G401 (cell line): ENCODE measurements at regions not wholly inside any gene's neighbourhood (a gene's known extent, or its start where the extent isn't known, plus 50 kb on each side); places are given as distances from the start of the nearest gene placed in this dataset.
A peak's percentile ranks its signal among the peaks of the same experiment; 100 is the strongest.

Experiments
- DNase-seq: peaks from one replicate; pipeline ENCODE4 v3.0.0-alpha.2; 2015; ENCODE audit warnings: low spot score
- in situ Hi-C: cut with HindIII; loops from 2 replicates; pipeline ENCODE4 v1.10.0; 2016; ENCODE audit warnings: low sequenced_read_pairs, mixed read lengths

DNA sequence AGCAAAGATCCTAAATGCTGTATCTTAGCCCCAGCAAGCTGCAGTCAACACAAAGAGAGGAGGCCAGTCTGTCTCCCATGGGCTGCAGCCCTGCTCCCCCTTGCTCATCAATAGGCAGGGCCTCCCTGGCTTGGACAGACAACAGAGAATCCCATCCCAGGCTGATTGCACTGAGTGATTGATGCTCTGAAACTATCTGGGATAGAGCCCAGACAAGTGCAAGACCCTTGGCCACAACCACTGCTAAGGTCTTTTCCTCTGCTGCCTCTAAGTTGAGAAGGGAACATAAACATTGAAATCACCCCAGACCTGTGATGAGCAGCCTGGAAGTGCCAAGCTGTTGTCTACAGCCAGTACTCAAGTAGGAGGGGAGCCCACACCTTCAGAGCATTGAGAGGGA lies 661.0 kb upstream of the CDH18 start:
- in situ Hi-C loops, result no loop called here
- DNase-seq, result no peak

DNA sequence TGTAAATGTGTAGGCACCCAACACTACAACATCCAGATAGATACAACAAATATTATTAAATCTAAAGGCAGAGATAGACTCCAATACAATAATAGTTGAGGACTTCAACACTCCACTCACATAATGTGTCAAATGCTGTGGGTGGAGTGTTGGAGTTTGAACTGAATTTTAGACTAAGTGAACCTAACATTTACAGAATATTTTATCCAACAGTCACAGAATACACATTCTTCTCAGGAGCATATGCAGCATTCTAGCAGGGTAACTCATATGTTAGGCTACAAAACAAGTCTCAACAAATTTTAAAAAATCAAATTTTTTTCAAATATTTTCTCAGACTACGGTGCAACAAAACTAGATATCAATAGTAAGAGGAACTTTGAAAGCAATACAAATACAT lies 648.7 kb upstream of the CDH18 start:
- in situ Hi-C loops, result no loop called here
- DNase-seq, result no peak

DNA sequence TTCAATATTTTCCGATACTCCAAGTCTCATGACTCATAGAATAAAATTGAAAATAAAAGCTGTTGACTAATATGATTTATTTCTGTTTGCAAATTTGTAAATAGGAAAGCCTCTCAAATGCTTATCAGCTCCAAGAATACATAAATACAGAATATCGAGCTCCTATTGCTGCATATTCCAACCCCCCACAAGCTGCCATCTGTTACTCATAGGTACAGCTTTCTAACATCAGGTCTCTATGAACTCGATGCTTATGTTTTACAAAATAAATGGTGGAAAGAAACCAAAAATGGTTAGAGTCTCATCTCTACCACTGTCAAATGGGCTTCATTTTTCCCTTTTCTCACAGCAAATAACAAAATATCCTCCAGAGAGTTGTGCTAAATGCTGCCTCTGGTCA lies 631.6 kb upstream of the CDH18 start:
- DNase-seq, result peak; percentile 81
- in situ Hi-C loops, result no loop called here

DNA sequence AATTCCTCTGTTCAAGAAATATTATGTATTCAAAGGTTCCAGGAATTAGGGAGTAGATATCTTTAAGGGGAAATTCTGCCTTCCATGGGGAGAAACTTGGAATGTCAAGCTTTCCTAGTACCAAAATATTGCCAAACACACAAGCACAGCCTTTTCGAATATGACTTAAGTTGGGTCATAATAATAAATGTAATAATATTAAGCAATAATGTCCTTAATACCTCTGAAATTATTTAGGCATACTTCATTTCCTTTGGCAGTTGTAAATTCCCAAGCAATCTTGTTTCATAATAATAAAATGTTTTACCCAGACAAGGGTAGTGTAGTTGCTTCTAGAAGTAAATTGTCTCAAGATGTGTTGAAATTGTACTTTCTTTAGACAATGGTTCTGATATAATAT lies 630.3 kb upstream of the CDH18 start:
- in situ Hi-C loops, result no loop called here
- no peak for DNase-seq

DNA sequence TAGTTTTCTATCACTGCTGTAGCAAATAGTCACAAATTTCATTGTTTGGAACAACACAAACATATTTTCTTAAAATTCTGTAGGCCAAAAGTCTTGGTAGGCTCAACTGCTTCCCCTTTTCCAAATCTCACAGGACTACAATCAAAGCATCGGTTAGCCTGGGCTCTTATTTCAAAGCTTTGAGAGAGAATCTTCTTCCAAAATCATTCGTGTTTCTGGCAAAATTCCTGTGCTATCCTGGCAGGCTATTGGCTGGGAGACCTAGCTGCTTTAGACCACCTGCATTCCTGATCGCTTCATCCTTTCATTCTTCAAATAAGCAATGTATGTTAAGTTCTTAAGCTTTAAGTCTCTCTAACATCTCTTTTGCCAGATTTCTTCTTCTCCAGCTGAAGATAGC lies 629.8 kb upstream of the CDH18 start:
- DNase-seq, result peak; percentile 82
- in situ Hi-C loops, result no loop called here

DNA sequence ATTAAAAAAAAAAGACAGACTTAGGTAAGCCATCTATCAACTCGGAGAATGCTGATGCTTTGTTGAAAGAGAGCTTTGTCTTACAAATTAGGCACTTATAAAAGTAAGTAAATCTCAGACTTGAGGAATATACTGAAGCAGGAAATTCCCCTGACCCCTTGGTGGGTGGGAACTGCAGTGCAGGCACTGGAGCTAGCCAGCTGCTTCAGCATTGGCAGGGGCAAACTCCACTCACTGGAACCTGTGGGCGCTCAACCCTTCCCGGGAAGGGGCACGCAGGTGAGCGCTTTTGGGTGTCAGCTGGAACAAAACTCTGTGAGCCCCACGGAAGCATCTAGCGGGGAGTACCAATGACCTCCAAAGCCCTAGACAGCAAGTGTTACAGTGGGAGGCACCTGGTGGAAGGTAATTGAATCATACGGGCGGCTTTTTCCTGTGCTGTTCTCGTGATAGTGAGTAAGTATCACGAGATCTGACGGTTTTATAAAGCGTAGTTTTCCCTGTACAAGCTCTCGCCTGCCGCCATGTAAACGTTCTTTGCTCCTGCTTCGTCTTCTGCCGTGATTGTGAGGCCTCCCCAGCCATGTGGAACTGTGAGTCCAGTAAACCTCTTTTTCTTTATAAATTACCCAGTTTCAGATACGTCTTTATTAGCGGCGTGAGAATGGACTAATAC lies 628.0 kb upstream of the CDH18 start:
- in situ Hi-C loops, result no loop called here
- no peak for DNase-seq

DNA sequence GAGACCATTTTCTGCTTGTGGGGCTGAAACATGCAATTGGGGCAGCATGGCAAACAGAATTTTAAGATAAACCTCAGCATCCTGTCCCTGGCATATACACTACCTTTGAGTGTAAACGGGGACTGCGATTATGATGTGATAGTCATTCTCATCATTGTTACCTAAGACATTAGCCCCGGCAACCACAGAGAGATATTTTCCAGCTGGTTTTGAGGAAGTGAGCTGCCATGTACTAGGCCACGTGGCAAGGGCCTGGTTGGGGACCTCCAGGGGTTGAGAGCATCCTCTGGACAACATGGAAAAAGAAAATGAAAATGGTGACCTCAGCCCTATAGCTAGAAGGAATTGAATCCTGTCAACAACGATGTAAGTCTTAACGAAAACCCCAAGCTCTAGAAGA lies 623.6 kb upstream of the CDH18 start:
- no peak for DNase-seq
- in situ Hi-C loops, result no loop called here

DNA sequence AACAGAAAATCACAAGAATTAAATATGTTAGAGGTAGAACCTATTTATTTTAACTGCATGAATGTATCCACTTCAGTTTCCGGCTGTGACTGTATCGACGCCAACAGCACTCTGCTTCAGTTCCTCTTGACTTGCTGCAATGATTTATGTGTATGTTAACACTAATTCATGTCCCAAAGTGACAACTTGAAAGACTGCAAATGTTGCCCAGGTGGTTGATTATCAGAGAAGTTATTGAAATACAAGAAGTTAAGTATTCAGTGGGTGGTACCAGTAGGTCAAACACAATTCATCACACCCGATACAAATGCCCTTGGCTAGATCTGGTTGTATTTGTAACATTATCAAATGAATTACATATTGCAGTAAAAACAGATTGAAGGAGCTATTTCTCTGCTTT lies 622.7 kb upstream of the CDH18 start:
- DNase-seq, result no peak
- in situ Hi-C loops, result no loop called here

DNA sequence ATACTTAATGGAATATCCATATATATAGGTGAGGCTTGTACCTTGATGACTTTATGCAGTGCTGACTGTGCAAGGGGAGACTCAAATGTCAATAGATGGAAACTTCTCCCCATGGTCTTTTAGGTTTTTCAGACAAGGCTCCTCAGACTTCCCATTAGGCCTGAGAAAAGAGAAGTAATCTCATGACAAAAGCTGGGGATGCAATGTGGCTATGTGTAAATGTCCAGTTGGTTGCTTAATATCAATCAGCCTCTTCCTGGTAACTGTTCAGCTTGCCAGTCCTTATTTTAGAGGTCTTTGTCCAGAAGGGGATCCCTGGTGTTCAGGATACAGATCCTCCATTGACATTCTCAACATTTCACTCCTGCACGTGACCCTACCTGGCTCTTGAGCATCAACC lies 621.1 kb upstream of the CDH18 start:
- in situ Hi-C loops, result no loop called here
- no peak for DNase-seq

DNA sequence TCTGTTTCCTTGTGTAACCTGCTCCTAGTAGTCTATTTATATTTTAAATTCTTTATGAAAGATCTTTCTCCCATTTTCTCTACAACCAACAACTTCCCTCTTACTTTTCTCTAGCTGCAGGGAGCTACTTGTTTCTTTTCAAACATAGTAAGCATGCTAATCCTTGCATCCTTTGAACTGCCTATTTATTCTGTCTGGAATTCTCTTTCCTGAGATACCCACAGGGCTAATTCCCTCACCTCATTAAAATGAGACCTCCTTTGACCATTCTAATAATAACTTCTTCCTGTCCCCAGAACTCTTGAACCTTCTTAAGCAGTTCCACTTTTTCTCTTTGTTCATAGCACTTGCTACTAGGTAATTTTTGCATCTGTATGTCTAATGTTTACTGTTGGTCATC lies 620.6 kb upstream of the CDH18 start:
- no peak for DNase-seq
- in situ Hi-C loops, result no loop called here

DNA sequence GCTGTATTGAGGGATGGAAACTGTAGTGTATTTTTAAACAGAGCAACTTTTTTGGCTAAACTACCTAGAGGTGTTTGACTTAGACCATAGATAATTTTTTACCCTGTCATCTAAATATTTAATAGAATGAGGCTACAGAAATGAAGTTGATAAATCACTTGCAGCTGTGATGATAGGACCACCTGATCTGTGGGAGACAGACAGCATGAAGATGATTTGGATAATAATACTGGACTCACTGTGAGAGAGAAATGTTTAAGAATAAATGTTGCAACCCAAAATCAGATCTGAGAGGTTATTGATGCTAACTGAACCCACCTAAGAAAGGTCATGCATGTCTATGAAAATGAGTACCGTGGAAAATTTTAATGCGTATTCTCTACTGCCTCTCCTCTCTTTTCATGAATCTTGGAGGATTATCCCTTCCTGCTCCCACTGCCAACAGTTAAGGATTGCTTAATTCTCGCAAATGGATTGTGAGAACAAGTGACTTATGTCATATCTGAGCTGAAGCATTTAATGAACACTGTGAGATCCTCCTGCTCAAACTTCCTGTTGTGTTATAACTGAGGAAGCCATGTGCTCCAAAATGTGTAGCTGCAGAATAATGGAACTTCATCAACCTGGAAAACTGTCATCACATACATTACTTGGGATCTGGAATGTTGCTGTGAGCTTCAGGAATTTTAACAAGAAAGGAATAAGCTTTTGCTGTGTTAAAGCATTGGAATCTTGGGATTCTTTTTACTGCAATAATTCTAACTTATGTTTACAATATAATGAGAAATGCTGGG lies 617.9 kb upstream of the CDH18 start:
- in situ Hi-C loops, result no loop called here
- DNase-seq, result no peak

DNA sequence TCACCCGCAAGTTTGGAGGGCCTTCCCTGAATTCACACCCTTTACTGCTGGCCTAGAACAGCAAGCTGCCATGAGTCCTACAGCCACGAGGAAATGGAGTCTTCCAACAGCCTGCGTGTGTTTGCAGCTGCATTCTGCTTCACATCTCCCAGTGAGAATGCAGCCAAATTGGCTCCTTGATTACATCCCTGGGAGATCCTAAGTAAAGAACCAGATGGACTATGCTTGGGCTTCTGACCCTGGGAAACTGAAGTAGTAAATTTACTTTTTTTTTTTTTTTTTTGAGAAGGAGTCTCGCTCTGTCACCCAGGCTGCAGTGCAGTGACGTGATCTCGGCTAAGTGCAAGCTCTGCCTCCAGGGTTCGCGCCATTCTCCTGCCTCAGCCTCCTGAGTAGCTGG lies 617.0 kb upstream of the CDH18 start:
- no peak for DNase-seq
- in situ Hi-C loops, result no loop called here

DNA sequence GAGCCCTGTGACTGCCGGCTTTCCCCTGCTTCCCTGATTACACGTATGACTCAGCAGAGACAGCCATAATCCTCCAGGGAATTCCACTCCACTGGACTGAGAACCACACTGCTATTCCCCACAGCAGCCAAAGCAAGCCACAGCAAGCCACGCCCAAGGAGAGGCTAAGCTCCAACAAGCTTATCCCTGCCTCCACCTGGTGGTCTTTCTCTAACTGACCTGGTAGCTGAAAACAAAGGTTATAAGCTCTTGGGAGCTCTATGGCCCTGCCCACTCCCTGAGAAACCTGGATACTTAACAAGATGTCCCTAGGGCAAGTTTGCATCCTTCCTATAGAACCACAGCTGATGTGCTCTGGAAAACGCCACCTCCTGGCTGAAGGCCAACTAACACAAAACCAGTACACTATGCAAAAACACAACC lies 613.7 kb upstream of the CDH18 start:
- no peak for DNase-seq
- in situ Hi-C loops, result no loop called here

DNA sequence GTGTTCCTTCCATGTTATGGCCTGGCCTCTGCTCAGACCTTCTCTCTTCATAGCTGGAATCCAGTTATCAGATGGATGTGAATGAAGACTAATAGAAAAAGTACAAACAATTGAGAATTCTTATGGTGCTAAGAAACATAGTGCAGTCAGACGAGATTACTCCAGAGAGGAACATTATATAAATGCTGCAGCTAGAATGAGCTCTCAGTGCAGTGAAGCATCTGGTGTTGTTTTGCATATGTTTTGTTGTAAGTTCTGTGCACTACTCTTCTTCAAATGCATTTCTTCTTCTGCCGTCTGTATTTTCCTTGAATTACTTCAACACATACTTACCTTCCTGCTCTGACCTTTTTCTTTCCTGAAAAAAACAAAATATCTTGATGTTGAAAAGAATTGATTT lies 602.4 kb upstream of the CDH18 start:
- no peak for DNase-seq
- in situ Hi-C loops, result no loop called here

DNA sequence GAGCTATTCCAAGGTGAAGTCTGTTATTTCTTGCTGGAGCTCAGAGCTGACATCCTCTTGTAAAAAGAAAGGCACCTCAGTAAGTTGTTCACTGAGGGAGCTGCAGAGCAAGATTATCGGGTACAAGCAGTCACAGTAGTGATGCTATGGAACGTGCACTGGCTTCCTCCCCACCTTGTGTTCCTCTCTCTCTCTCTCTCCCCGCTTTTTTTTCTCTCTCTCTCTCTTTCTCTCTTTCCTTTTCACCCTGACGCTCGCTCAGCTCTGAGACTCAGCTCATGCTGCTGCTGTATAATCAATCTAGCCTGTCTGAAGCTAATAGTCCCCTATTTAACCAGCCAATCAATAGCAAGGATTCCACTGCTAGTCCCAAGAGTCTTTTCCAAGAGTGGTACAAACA lies 587.6 kb upstream of the CDH18 start:
- in situ Hi-C loops, result no loop called here
- DNase-seq, result peak; percentile 91

DNA sequence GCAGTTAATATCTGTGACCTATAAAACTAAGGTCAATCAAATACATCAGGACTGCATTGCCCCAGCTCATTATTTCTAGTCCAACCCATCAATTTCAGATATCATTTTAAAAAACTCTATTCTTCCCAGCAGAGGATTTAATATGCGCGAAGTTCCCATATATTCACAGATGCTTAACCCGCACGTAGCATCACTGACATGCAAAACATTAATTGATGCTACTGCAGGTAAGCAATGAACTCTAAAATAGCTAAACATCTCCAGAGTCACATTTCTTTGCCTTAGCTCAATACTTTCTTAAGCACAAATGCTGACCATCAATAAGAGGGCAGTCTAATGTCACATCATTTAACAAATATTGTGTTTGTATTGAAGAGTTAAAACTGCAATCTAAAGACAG lies 586.6 kb upstream of the CDH18 start:
- peak; percentile 67 for DNase-seq
- in situ Hi-C loops, result no loop called here

DNA sequence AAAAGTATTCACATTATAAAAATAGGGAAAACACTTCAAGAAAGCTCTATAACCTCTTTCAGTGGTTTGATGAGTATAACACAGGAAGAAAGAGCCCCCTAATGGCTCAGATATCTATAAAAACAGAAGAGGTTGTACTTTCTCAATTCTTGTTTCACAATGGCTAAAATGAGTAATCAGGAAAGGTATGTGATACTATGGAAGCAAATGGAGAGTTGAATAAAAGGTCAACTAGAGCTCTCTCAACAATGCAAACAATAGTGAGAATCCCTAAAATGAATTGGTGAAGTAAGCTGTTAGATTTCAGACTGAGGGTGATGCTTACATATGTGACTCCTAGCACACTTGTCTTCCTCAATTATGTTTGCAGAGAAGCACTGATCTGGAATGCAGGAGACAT lies 584.6 kb upstream of the CDH18 start:
- in situ Hi-C loops, result no loop called here

DNA sequence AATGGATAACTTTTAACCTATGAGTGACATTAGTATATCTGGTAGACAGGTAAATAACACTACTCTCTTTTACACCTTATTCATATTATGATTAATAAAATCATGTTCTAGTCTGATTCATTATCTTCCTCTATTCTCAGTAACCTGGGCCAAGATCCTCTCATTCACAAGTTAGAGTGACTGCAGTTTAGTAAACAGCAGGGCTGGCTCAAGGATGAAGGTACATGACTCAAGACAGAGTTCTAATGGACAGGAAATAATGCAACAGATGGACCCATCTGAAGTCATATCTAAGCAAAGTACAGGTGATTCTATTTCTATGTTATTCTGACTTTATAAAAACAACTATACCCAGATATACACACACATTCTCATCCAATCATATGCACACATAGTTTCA lies 582.5 kb upstream of the CDH18 start:
- in situ Hi-C loops, result no loop called here
- peak; percentile 83 for DNase-seq

More for the DNA sequence above, 584.6 kb upstream of the CDH18 start:
- DNase-seq, result peak; percentile 81

DNA sequence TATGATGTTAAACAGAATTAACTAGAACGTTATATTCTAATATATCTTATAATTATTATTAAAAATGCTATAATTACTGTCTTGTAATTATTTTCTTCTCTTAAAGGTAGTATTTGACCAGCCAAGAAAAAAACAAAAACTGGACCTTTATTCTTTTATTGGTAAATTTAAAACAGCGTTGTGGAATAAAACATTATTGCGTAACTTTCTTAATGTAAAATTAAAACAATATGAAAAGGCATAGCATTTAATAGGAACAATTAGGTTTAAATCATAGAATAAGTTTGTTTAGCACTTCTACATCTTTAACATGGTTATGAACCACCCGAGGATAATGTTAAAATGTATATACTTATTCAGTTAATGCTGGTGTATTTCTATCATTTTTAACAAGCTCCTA lies 574.5 kb upstream of the CDH18 start:
- in situ Hi-C loops, result no loop called here
- DNase-seq, result no peak

DNA sequence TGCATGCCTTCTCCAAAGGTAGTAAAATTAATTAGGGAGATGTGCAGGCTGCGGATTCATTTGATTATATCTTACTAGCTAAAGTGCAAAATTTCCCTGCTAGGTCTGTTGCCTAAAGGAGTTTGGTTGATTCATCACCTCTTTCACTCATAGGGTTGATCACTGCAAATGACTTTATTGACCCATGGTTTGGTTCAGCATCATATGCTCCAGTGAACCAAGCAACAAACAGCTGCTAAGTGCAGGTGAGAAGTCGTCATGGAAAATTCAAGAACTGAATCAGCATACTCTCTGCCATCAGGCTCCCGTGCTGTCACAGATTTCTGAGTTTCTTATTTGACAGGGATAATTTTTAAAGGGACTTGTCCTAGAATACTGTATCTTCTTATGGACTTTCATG lies 571.8 kb upstream of the CDH18 start:
- peak; percentile 32 for DNase-seq
- in situ Hi-C loops, result no loop called here

DNA sequence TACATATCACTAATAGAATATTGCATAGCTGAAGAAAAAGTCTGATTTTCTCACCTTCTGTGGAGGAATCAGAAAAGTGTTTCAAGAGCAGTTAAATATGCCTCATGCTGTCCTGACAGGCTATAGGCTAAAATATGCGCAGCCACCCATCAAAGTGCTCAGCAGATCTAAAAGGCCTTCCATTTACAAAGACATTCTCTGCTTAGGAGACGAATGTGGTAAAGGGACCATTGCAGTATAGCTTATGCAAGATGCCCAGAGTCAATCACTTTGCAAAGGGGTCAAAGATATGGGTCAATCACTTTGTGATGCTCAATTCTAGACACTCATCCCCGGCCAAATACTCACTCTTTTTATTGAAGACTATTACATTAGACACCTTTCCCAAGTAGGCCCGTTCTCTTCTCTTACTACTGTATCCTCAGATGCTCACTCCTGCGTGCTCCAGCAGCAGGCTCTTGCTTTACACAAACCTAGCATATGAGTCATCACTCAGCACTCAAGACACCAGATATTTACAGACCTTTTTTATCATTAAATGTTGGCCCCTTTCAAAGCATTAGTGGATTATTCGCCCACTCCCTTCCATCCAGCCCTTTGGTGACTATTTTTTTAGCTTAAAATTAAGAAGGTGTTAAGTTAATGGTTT lies 568.2 kb upstream of the CDH18 start:
- peak; percentile 58 for DNase-seq
- in situ Hi-C loops, result no loop called here
